Kidney tubule cell (primary cell): ENCODE measurements at regions not wholly inside any gene's neighbourhood (a gene's known extent, or its start where the extent isn't known, plus 50 kb on each side); places are given as distances from the start of the nearest gene placed in this dataset.

Experiments used
- DNase-seq: peaks from one replicate; pipeline ENCODE4 v3.0.0-alpha.2; 2018; ENCODE audit warnings: low spot score

GRCh38 chr3:40858364-40859115 is 333.8 kb downstream of the ZNF621 start:
- DNase-seq: no peak

GRCh38 chr3:40862946-40863345 is 336.4 kb upstream of the CTNNB1 start:
- DNase-seq: no peak

- peak; percentile 14 for DNase-seq
Observed at GRCh38 chr3:40864146-40864782, 335.0 kb upstream of the CTNNB1 start.

GRCh38 chr3:40864915-40865314 is 334.4 kb upstream of the CTNNB1 start:
- no peak for DNase-seq

- DNase-seq: no peak
Observed at GRCh38 chr3:40867797-40868196, 331.5 kb upstream of the CTNNB1 start.

- DNase-seq: no peak
Observed at GRCh38 chr3:40869013-40869412, 330.3 kb upstream of the CTNNB1 start.

- no peak for DNase-seq
Observed at GRCh38 chr3:40869939-40870338, 329.4 kb upstream of the CTNNB1 start.

- no peak for DNase-seq
Observed at GRCh38 chr3:40871394-40871793, 327.9 kb upstream of the CTNNB1 start.

- no peak for DNase-seq
Observed at GRCh38 chr3:40872258-40872920, 326.9 kb upstream of the CTNNB1 start.

GRCh38 chr3:40873476-40873875 is 325.8 kb upstream of the CTNNB1 start:
- no peak for DNase-seq

GRCh38 chr3:40873934-40874699 is 325.2 kb upstream of the CTNNB1 start:
- DNase-seq: no peak

- no peak for DNase-seq
Observed at GRCh38 chr3:40875581-40875980, 323.7 kb upstream of the CTNNB1 start.

- DNase-seq: no peak
Observed at GRCh38 chr3:40876009-40876408, 323.3 kb upstream of the CTNNB1 start.

GRCh38 chr3:40876496-40876895 is 322.8 kb upstream of the CTNNB1 start:
- DNase-seq: peak; percentile 17

GRCh38 chr3:40877631-40878463 is 321.5 kb upstream of the CTNNB1 start:
- no peak for DNase-seq

- DNase-seq: no peak
Observed at GRCh38 chr3:40878464-40878905, 320.8 kb upstream of the CTNNB1 start.

GRCh38 chr3:40885430-40885829 is 313.9 kb upstream of the CTNNB1 start:
- no peak for DNase-seq

GRCh38 chr3:40886660-40887425 is 312.5 kb upstream of the CTNNB1 start:
- no peak for DNase-seq

GRCh38 chr3:40891186-40891585 is 308.1 kb upstream of the CTNNB1 start:
- DNase-seq: no peak

GRCh38 chr3:40895109-40895508 is 304.2 kb upstream of the CTNNB1 start:
- no peak for DNase-seq

GRCh38 chr3:40899286-40899712 is 300.0 kb upstream of the CTNNB1 start:
- peak; percentile 88 for DNase-seq
